ENCODE measurements at regions not wholly inside any gene's neighbourhood (a gene's known extent, or its start where the extent isn't known, plus 50 kb on each side); places are given as distances from the start of the nearest gene placed in this dataset.
"Not testable (repeated sequence)": the region's sequence is repeated elsewhere in the genome, so short reads cannot be mapped to it uniquely, and the experiment has no call there.

- no peak for DNase-seq
Observed at GRCh38 chr17:63082273-63082861, 116.3 kb downstream of the TANC2 start.

- DNase-seq: no peak
Observed at GRCh38 chr17:63082952-63083351, 116.9 kb downstream of the TANC2 start.

GRCh38 chr17:63086483-63087185 lies 120.6 kb downstream of the TANC2 start:
- DNase-seq: no peak

- DNase-seq: not testable (repeated sequence)
Observed at GRCh38 chr17:63090358-63091114, 124.5 kb downstream of the TANC2 start.

GRCh38 chr17:63091909-63092308 lies 125.9 kb downstream of the TANC2 start:
- DNase-seq: not testable (repeated sequence)

GRCh38 chr17:63094631-63095030 lies 128.6 kb downstream of the TANC2 start:
- DNase-seq: no peak

- no peak for DNase-seq
Observed at GRCh38 chr17:63095459-63095858, 129.4 kb downstream of the TANC2 start.

GRCh38 chr17:63095879-63096278 lies 129.8 kb downstream of the TANC2 start:
- DNase-seq: no peak

GRCh38 chr17:63096426-63096825 lies 130.4 kb downstream of the TANC2 start:
- no peak for DNase-seq

- DNase-seq: no peak
Observed at GRCh38 chr17:63099425-63099824, 133.4 kb downstream of the TANC2 start.

- no peak for DNase-seq
Observed at GRCh38 chr17:63102034-63102433, 136.0 kb downstream of the TANC2 start.

GRCh38 chr17:63106050-63106449 lies 140.0 kb downstream of the TANC2 start:
- DNase-seq: no peak

- no peak for DNase-seq
Observed at GRCh38 chr17:63109661-63110060, 143.6 kb downstream of the TANC2 start.

GRCh38 chr17:63113167-63113566 lies 147.1 kb downstream of the TANC2 start:
- no peak for DNase-seq

GRCh38 chr17:63116228-63116627 lies 150.2 kb downstream of the TANC2 start:
- peak; percentile 14 for DNase-seq

- DNase-seq: peak; percentile 88
Observed at GRCh38 chr17:63116967-63117830, 151.2 kb downstream of the TANC2 start.

GRCh38 chr17:63120406-63120805 lies 154.4 kb downstream of the TANC2 start:
- no peak for DNase-seq

- no peak for DNase-seq
Observed at GRCh38 chr17:63124536-63124935, 158.5 kb downstream of the TANC2 start.

GRCh38 chr17:63124958-63125357 lies 158.9 kb downstream of the TANC2 start:
- no peak for DNase-seq

GRCh38 chr17:63125987-63126386 lies 160.0 kb downstream of the TANC2 start:
- no peak for DNase-seq

GRCh38 chr17:63126607-63127006 lies 160.6 kb downstream of the TANC2 start:
- DNase-seq: no peak

- DNase-seq: no peak
Observed at GRCh38 chr17:63132459-63132911, 166.4 kb downstream of the TANC2 start.

- DNase-seq: no peak
Observed at GRCh38 chr17:63133491-63133890, 167.5 kb downstream of the TANC2 start.
